CD4-positive, alpha-beta T cell (primary cell): ENCODE measurements at regions not wholly inside any gene's neighbourhood (a gene's known extent, or its start where the extent isn't known, plus 50 kb on each side); places are given as distances from the start of the nearest gene placed in this dataset.

Experiments
- ATAC-seq: fragments of 200-7000 bp; cut with Tn5 transposase; one replicate; pipeline ENCODE4 v1.10.0; 2022; ENCODE audit warnings: mild to moderate bottlenecking; ENCODE audit not compliant: poor library complexity
- CTCF ChIA-PET: fragments of 350-600 bp; sonication (Branson Sonifier 250); formaldehyde crosslinking; loops from one replicate; lab custom pipeline; 2021; ENCODE audit warnings: antibody characterized with exemption, inconsistent platforms; lab: Charles Lee
- POLR2A ChIA-PET: fragments of 350-600 bp; sonication (Branson Sonifier 250); formaldehyde crosslinking; loops from one replicate; lab custom pipeline; 2021; ENCODE audit warnings: antibody characterized with exemption, inconsistent platforms; lab: Charles Lee
- DNase-seq, 14 experiments: peaks; one replicate each; pipeline ENCODE4 v3.0.0-alpha.2; 2013 to 2020; ENCODE audit warnings: mixed read lengths in 2 of 14
- H3K27ac ChIP-seq, 2 donors: one replicate each; pipeline versions ENCODE4 v1.5.1 to v1.7.0; 2013; ENCODE audit warnings: low read length in 2 of 2, low read depth in 1 of 2, mild to moderate bottlenecking in 1 of 2
- H3K27me3 ChIP-seq, 2 experiments: 1 replicate in 1 of 2; 2 replicates in 1 of 2; pipeline versions ENCODE4 v1.6.1 to v1.7.0; 2013; ENCODE audit warnings: low read length in 2 of 2, control low read depth in 1 of 2, mild to moderate bottlenecking in 1 of 2, moderate library complexity in 1 of 2; ENCODE audit not compliant: insufficient read depth in 2 of 2, control insufficient read depth in 1 of 2
- H3K36me3 ChIP-seq: one replicate; pipeline ENCODE4 v1.6.1; 2013; ENCODE audit warnings: low read length, control low read depth; ENCODE audit not compliant: insufficient read depth
- H3K4me1 ChIP-seq: one replicate; pipeline ENCODE4 v1.6.1; 2013; ENCODE audit warnings: low read length, control low read depth; ENCODE audit not compliant: insufficient read depth
- H3K4me3 ChIP-seq: one replicate; pipeline ENCODE4 v1.5.1; 2013; ENCODE audit warnings: mild to moderate bottlenecking, low read length, moderate library complexity
- H3K9me3 ChIP-seq, 2 experiments: 1 replicate in 1 of 2; 2 replicates in 1 of 2; pipeline versions ENCODE4 v1.6.1 to v1.7.0; 2013; ENCODE audit warnings: low read length in 2 of 2, mild to moderate bottlenecking in 2 of 2, control low read depth in 1 of 2, moderate library complexity in 1 of 2; ENCODE audit not compliant: control insufficient read depth in 1 of 2, insufficient read depth in 1 of 2
- H3K27ac Mint-ChIP-seq: one replicate; pipeline ENCODE4 v1.8.0; 2020; ENCODE audit warnings: mixed read lengths
- H3K27me3 Mint-ChIP-seq: one replicate; pipeline ENCODE4 v1.8.0; 2021; ENCODE audit warnings: mixed read lengths
- H3K36me3 Mint-ChIP-seq: one replicate; pipeline ENCODE4 v1.8.0; 2021; ENCODE audit warnings: low read depth, mixed read lengths
- H3K4me1 Mint-ChIP-seq: one replicate; pipeline ENCODE4 v1.8.0; 2021; ENCODE audit warnings: low read depth, mixed read lengths
- H3K4me3 Mint-ChIP-seq: one replicate; pipeline ENCODE4 v1.8.0; 2020; ENCODE audit warnings: mild to moderate bottlenecking, mixed read lengths
- H3K9me3 Mint-ChIP-seq: one replicate; pipeline ENCODE4 v1.8.0; 2020; ENCODE audit warnings: mixed read lengths
- CTCF ChIP-seq: fragments of 200-600 bp; IDR thresholded peaks from one replicate; pipeline ENCODE4 v1.8.0; 2022; ENCODE audit warnings: antibody characterized with exemption, mild to moderate bottlenecking
- intact Hi-C, 2 experiments: fragments of 100-400 bp; cut with DNase I in 1 of 2; cut with micrococcal nuclease in 1 of 2; formaldehyde crosslinking; loops; one replicate each; pipeline versions ENCODE4 v1.15.1 to v1.9.0; 2023 to 2025; cut with DNase I, micrococcal nuclease

GRCh38 chr18:65659312-65659711 lies 91.5 kb upstream of the CDH7 start:
- Histone ChIP-seq H3K36me3 (no peaks in the 10 kb centered on the region), H3K9me3 (no peaks in the 10 kb centered on the region), H3K27me3 (no peaks in the 10 kb centered on the region), H3K27ac (no peak overlapping the region), H3K4me3 (no peak overlapping the region), H3K4me1 (no peaks in the 10 kb centered on the region)
- Mint-ChIP-seq H3K27me3 (no peaks in the 10 kb centered on the region), H3K4me3 (no peak overlapping the region), H3K36me3 (no peaks in the 10 kb centered on the region), H3K9me3 (peaks cover 11% of the 10 kb centered on the region), H3K27ac (no peak overlapping the region), H3K4me1 (no peaks in the 10 kb centered on the region)
- DNase-seq, result no peak
- intact Hi-C loops, result no loop called here
- ChIA-PET POLR2A (no interaction called here), CTCF (no interaction called here)
- no peak for TF ChIP-seq CTCF
- no peak for ATAC-seq

GRCh38 chr18:65651192-65651591 lies 99.6 kb upstream of the CDH7 start:
- peaks cover 3 to 14% of the 10 kb centered on the region in 2 experiments for H3K9me3 ChIP-seq
- Mint-ChIP-seq H3K36me3 (no peaks in the 10 kb centered on the region), H3K27ac (no peak overlapping the region), H3K4me1 (no peaks in the 10 kb centered on the region), H3K27me3 (no peaks in the 10 kb centered on the region), H3K9me3 (peaks cover 5% of the 10 kb centered on the region), H3K4me3 (no peak overlapping the region)
- H3K27me3 ChIP-seq, result no peaks in the 10 kb centered on the region
- ChIA-PET CTCF (no interaction called here), POLR2A (no interaction called here)
- H3K4me3 ChIP-seq, result no peak overlapping the region
- DNase-seq (no peak), ATAC-seq (no peak)
- H3K36me3 ChIP-seq, result no peaks in the 10 kb centered on the region
- intact Hi-C loops, result no loop called here
- H3K27ac ChIP-seq, result no peak overlapping the region
- H3K4me1 ChIP-seq, result no peaks in the 10 kb centered on the region
- no peak for TF ChIP-seq CTCF

- Mint-ChIP-seq H3K4me1 (no peaks in the 10 kb centered on the region), H3K27me3 (no peaks in the 10 kb centered on the region), H3K4me3 (no peak overlapping the region), H3K9me3 (peaks cover 5% of the 10 kb centered on the region), H3K27ac (no peak overlapping the region), H3K36me3 (no peaks in the 10 kb centered on the region)
- TF ChIP-seq CTCF, result no peak
- H3K36me3 ChIP-seq, result no peaks in the 10 kb centered on the region
- H3K9me3 ChIP-seq, result no peaks in the 10 kb centered on the region
- CTCF ChIA-PET, result no interaction called here
- H3K4me1 ChIP-seq, result no peaks in the 10 kb centered on the region
- intact Hi-C loops, result no loop called here
- H3K27ac ChIP-seq, result no peak overlapping the region
- H3K27me3 ChIP-seq, result no peaks in the 10 kb centered on the region
- POLR2A ChIA-PET, result no interaction called here
- DNase-seq (no peak), ATAC-seq (no peak)
- H3K4me3 ChIP-seq, result no peak overlapping the region
Observed at GRCh38 chr18:65632236-65632635, 118.6 kb upstream of the CDH7 start.
